SJCRH30 (cell line): ENCODE measurements at regions not wholly inside any gene's neighbourhood (a gene's known extent, or its start where the extent isn't known, plus 50 kb on each side); places are given as distances from the start of the nearest gene placed in this dataset.

ENCODE experiments used
- DNase-seq, 2 experiments: peaks; one replicate each; pipeline ENCODE4 v3.0.0-alpha.2; 2015 to 2020
- H3K27ac ChIP-seq: fragments of 250-450 bp; sonication (Bioruptor Pico); 2 replicates; pipeline ENCODE4 v1.5.1; 2020; ENCODE audit warnings: mild to moderate bottlenecking, moderate library complexity
- H3K27me3 ChIP-seq: fragments of 250-450 bp; sonication (Bioruptor Pico); 2 replicates; pipeline ENCODE4 v1.5.1; 2020; ENCODE audit warnings: mild to moderate bottlenecking, moderate library complexity
- H3K36me3 ChIP-seq: fragments of 250-450 bp; sonication (Bioruptor Pico); 2 replicates; pipeline ENCODE4 v1.5.1; 2020; ENCODE audit warnings: mild to moderate bottlenecking, moderate library complexity
- H3K4me1 ChIP-seq: fragments of 250-450 bp; sonication (Bioruptor Pico); 2 replicates; pipeline ENCODE4 v1.5.1; 2020; ENCODE audit warnings: mild to moderate bottlenecking, moderate library complexity
- H3K4me3 ChIP-seq: fragments of 250-450 bp; sonication (Bioruptor Pico); 2 replicates; pipeline ENCODE4 v1.5.1; 2020; ENCODE audit warnings: mild to moderate bottlenecking, moderate library complexity
- H3K9me3 ChIP-seq: fragments of 250-450 bp; sonication (Bioruptor Pico); replicated peaks from 2 replicates; pipeline ENCODE4 v1.5.1; 2020; ENCODE audit warnings: mild to moderate bottlenecking, moderate library complexity

DNA sequence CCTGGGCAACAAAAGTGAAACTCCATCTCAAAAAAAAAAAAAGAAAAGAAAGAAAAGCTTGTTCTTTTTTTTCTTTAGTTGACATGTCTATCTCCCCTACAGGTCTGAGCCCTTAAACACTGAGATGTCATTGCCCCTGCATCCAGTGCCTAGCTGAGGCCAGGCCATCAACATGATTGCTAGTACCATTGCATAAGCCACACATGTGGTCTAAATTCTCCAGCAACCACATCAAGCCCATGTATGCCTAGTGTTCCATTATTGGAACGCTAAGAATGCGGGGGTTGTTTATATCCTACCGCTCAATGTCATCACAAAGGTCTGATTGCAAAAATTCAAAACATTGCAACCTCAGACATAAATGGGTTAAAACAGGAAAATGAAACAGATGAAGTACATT, 62.7 kb downstream of the NPTX2 start:
- H3K9me3 ChIP-seq: no peaks in the 10 kb centered on the region
- DNase-seq: no peak
- no peak overlapping the region for H3K4me3 ChIP-seq
- no peaks in the 10 kb centered on the region for H3K27me3 ChIP-seq
- no peak overlapping the region for H3K27ac ChIP-seq
- no peaks in the 10 kb centered on the region for H3K4me1 ChIP-seq
- no peaks in the 10 kb centered on the region for H3K36me3 ChIP-seq

DNA sequence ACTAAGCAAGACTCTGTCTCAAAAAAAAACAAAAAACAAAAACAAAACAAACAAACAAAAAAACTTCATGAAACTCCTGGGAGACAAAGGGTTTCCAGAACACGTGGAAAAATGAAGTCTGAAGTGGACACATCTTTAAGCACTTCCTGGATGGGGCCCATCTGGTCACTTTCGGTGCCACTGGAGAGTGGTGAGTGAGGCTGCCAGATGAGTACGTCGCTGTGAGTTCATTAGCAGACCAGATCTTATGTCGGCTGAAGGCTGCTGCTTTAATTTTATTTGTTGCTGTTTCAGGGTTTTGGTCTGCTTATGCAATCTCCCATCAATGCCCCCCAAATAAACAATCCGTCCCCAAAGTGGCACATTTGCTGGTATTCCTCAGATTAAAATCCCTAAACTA, 64.4 kb downstream of the NPTX2 start:
- no peaks in the 10 kb centered on the region for H3K4me1 ChIP-seq
- DNase-seq: no peak
- no peaks in the 10 kb centered on the region for H3K27me3 ChIP-seq
- H3K36me3 ChIP-seq: no peaks in the 10 kb centered on the region
- H3K4me3 ChIP-seq: no peak overlapping the region
- no peak overlapping the region for H3K27ac ChIP-seq
- H3K9me3 ChIP-seq: no peaks in the 10 kb centered on the region

DNA sequence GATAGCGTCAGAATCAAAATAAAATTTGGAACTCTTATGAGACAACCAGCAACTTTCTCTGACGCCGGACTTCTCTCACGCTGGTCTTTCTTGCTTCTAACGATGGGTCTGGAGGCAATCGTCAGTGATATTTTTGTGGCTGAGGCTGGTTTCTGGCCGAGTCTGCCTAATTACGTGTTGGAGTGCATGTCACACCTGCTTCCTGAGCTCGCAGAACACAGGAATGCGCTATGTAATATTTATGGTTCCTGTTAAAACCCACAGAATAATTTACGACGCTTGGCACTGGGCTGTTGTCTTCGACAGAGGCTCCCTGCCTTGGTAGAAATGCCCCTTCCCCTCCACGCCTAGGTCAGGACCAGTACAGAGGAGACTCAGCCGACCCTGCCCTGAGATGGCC, 64.9 kb downstream of the NPTX2 start:
- no peaks in the 10 kb centered on the region for H3K27me3 ChIP-seq
- no peaks in the 10 kb centered on the region for H3K4me1 ChIP-seq
- no peak for DNase-seq
- no peaks in the 10 kb centered on the region for H3K36me3 ChIP-seq
- no peak overlapping the region for H3K4me3 ChIP-seq
- H3K9me3 ChIP-seq: no peaks in the 10 kb centered on the region
- no peak overlapping the region for H3K27ac ChIP-seq

DNA sequence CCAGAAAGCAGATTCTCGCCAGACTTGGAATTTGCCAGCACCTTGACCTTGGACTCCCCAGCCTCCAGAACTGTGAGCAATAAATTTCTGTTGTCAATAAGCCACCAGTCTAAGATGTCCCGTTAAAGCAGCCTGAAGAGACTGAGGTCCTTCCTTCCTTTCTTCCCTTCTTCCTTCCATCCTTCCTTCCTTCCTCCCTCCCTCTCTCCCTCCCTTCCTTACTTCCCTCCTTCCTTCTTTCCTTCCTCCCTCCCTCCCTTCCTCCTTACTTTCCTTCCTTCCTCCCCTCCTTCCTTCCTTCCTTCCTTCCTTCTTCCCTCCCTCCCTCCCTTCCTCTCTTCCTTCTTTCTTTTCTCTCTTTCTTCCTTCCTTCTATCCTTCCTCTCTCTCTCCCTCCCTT, 66.4 kb downstream of the NPTX2 start:
- no peaks in the 10 kb centered on the region for H3K4me1 ChIP-seq
- H3K27ac ChIP-seq: no peak overlapping the region
- no peak overlapping the region for H3K4me3 ChIP-seq
- H3K36me3 ChIP-seq: no peaks in the 10 kb centered on the region
- DNase-seq: no peak
- no peaks in the 10 kb centered on the region for H3K27me3 ChIP-seq
- H3K9me3 ChIP-seq: no peaks in the 10 kb centered on the region

DNA sequence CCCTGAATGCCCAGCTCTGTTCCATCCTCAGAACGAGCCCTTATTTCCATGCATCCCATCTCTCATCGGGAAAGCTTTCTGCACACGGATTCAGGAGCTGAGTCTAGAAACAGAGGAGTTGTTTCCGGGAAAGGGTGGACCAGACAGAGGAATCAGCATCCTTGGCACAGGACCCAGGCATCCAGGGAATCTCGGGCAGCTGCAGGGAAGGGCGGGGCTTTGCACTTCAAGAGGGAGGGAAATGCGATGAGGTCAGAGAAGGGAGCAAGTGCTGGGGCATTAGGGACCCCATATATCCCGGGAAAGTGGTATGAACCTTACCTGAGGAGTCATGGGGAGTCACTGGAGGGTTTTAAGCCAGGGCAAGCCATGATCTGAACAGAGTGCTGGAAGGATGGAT, 68.5 kb downstream of the NPTX2 start:
- no peak overlapping the region for H3K27ac ChIP-seq
- H3K4me3 ChIP-seq: no peak overlapping the region
- H3K27me3 ChIP-seq: no peaks in the 10 kb centered on the region
- H3K4me1 ChIP-seq: no peaks in the 10 kb centered on the region
- no peaks in the 10 kb centered on the region for H3K36me3 ChIP-seq
- DNase-seq: no peak
- no peaks in the 10 kb centered on the region for H3K9me3 ChIP-seq

DNA sequence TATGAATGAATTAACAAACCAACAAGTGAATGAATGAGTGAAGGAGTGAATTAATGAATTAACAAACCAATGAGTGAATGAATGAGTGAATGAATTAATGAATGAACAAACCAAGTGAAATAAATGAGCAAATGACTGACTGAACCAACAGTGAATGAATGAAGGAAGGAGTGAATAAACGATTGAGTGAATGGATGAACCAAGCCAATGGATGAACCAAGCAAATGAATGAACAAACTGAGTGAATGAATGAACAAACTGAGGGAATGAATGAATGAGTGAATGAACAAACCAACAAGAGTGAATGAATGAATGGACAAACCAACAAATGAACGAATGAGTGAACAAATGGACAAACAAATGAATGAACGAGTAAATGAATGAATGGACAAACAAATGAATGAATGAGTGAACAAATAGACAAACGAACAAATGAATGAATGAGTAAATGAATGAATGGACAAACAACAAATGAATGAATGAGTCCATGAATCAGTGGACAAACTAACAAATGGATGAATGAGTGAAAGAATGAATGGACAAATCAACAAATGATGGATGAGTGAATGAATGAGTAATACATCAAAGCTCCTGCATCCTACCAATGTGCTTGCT, 69.5 kb downstream of the NPTX2 start:
- no peaks in the 10 kb centered on the region for H3K36me3 ChIP-seq
- H3K27ac ChIP-seq: no peak overlapping the region
- no peak overlapping the region for H3K4me3 ChIP-seq
- H3K9me3 ChIP-seq: no peaks in the 10 kb centered on the region
- DNase-seq: no peak
- H3K27me3 ChIP-seq: no peaks in the 10 kb centered on the region
- no peaks in the 10 kb centered on the region for H3K4me1 ChIP-seq

DNA sequence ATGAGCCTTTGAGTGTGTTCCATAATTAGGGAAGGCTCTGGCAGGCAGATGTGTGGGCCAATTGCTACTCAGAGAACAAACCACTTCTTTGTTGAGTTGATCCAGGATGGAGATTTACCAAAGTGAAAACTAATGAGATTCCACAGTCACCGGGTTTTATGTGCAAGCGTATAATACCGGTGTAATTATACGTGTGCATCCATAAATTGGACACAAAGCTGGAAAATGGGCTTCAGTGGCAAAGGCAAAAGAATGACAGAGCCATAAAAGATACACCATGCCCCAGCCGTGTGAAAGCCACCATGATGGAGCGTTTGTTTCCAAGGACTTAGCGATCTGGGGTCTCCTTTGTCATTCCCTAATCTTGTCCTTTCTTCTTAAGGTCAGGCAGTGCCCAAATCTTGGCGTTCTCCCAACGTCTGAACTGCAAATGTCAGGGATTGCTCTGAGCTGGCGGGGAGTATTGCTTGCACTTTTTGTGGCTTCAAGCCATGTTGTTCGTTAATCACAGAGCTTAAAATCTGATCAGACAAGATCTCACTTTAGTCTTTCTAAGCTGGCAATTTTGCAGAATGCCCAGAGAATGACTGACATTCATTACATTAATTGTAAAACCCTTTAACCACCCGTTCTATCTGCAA, 70.1 kb downstream of the NPTX2 start:
- no peaks in the 10 kb centered on the region for H3K4me1 ChIP-seq
- H3K27ac ChIP-seq: no peak overlapping the region
- no peaks in the 10 kb centered on the region for H3K27me3 ChIP-seq
- H3K36me3 ChIP-seq: no peaks in the 10 kb centered on the region
- DNase-seq: peak in 1 of 2 experiments; percentile 14
- H3K4me3 ChIP-seq: no peak overlapping the region
- H3K9me3 ChIP-seq: no peaks in the 10 kb centered on the region

DNA sequence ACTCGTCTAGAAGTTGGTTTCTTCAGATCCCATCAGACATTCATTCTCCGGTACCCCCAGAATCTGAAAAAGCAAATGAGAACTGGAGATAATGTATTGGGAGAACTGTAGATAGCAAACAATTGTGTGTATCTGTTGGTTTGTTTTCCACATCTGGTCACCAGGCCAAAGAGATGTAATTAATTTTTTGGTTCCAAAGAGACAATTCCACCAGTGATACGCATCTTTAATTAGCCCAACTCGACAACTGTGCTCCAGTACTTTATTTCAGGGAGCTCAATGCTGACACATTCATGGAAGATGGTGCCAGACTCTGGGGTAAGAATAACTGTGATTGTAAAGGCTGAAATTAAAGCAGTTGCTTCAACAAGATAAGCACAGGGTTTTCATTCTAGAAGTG, 74.5 kb downstream of the NPTX2 start:
- no peaks in the 10 kb centered on the region for H3K27me3 ChIP-seq
- H3K4me1 ChIP-seq: no peaks in the 10 kb centered on the region
- H3K36me3 ChIP-seq: no peaks in the 10 kb centered on the region
- no peak for DNase-seq
- H3K4me3 ChIP-seq: no peak overlapping the region
- H3K27ac ChIP-seq: no peak overlapping the region
- no peaks in the 10 kb centered on the region for H3K9me3 ChIP-seq

DNA sequence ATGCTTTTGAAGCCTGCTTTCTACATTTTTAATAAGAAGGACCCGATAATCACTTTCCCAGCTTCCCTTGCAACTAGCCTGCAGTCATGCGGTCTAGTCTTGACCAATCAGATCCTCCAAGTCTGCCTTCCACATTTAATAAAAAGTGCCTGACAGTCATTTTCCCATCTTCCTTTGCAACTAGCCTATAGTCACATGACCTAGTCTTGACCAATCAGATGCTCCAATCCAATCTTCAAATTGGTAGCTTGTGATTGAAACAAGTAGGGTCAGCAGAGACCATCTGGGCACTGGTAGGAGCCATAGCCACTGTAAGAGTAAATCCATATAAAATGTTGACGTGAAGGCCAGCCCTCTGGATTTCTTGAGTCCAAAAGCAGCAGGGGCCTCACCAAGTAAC, 80.0 kb downstream of the NPTX2 start:
- Histone ChIP-seq H3K4me1 (no peaks in the 10 kb centered on the region), H3K4me3 (no peak overlapping the region), H3K27ac (no peak overlapping the region), H3K9me3 (no peaks in the 10 kb centered on the region), H3K27me3 (no peaks in the 10 kb centered on the region), H3K36me3 (no peaks in the 10 kb centered on the region)
- DNase-seq: no peak

DNA sequence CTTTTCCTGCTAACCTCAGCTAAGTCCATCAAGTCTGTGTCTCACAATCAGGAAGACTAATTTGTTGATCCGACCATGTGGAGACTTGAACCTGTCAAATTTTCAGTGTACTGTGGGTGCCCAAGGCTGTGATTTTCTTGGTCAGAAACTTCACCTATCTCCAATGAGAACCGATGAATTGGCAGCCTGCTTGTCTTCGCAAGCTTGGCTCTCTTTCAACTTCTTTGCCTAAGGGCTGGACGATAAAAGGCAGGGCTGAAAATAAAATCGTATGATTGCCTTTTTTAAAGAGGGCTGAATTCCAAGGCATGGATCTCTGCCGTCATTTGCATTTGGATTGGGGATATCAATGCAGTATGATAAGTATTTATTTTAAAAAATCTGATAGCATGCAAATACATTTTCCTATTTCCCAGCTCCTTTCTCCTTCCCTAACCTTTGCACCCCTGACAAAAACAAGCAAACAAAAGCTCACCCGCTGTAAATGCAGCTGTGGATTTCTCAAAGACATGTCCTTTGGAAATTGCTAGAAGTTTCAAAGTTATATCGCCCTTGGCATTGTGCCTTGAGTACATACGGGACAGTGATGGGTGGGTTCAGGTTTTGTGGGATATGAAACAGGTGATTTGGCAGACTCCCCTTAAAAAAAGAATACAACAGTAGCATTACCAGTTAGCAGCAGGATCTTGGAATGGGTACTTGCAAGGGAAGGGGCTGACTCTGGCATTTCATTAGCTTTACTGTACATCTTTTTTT, 80.6 kb downstream of the NPTX2 start:
- Histone ChIP-seq H3K27me3 (no peaks in the 10 kb centered on the region), H3K36me3 (no peaks in the 10 kb centered on the region), H3K4me3 (no peak overlapping the region), H3K4me1 (no peaks in the 10 kb centered on the region), H3K27ac (no peak overlapping the region), H3K9me3 (no peaks in the 10 kb centered on the region)
- DNase-seq: no peak

DNA sequence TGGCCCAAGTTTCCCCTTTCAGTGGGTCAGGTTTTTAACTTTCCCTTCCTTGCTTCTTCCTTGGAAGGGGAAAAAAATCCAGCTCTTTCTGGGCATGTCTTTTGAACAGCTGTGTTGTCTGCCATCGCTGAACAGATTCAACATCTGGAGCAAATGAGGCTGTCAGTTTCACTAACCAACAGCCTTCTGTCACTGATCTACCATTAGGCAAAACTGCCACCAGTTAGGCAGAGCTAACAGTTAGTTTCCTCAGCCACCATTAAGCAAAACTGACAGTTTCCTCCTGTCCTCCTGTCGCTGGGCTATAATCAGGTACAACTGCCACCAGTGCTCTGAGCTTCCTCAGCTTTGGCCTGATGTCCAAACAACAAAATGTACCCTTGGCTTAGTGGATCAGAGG, 81.9 kb downstream of the NPTX2 start:
- H3K36me3 ChIP-seq: no peaks in the 10 kb centered on the region

DNA sequence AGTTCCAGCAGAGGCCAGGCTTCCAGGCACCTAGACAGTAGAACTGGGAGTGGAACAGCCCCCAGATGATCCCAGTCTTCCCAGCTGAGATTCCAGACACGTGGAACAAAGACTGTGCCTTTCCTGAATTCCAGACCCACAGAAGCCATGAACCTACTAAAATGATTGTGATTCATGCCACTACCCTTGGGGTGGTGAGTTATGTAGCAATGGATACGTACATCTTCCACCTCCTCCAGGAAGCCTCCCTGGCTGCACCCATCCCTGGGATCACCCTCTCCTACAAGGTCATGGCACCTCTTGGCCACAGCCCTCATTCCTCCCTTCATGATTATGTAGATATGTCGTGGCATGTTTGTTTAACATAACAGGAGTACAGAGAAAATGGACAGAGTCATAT, 83.4 kb downstream of the NPTX2 start:
- Histone ChIP-seq H3K4me3 (no peak overlapping the region), H3K9me3 (no peaks in the 10 kb centered on the region), H3K27ac (no peak overlapping the region), H3K27me3 (no peaks in the 10 kb centered on the region), H3K36me3 (no peaks in the 10 kb centered on the region), H3K4me1 (no peaks in the 10 kb centered on the region)
- DNase-seq: no peak

More for the DNA sequence above, 81.9 kb downstream of the NPTX2 start:
- H3K4me3 ChIP-seq: no peak overlapping the region
- H3K9me3 ChIP-seq: no peaks in the 10 kb centered on the region
- DNase-seq: no peak
- H3K27ac ChIP-seq: no peak overlapping the region
- H3K4me1 ChIP-seq: no peaks in the 10 kb centered on the region
- H3K27me3 ChIP-seq: no peaks in the 10 kb centered on the region

DNA sequence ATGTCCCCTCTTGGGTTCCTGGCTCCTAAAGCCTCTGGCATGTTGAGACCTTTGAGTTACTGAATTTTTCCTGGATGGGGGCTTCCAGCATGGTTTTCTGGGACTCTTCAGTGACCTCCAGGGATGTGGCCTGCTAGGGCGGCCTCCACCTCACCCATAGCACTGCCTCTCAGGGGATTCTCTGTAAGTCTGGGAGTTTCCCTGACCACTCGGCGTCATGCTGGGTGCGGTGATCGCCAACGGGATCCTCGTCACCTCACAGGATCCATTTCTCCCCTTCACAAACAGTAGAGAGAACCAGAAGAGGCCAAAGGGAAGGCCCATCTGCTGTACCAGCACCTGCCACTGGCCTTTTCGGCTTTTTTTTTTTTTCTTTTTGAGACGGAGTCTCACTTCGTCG, 84.3 kb downstream of the NPTX2 start:
- no peak overlapping the region for H3K27ac ChIP-seq

DNA sequence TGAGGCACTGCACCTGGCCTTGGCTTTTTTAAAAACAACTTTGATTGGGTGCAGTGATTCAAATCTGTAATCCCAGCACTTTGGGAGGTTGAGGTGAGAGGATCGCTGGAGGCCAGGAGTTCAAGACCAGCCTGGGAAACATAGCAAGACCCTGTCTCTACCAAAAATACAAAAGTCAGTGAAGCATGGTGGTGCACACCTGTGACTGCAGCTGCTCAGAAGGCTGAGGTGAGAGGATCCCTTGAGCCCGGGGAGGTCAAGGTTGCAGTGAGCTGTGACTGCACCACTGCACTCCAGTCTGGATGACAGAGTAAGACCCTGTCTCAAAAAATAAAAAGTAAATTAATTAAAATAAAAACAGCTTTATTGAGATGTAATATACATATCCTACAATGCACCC, 84.9 kb downstream of the NPTX2 start:
- H3K27me3 ChIP-seq: no peaks in the 10 kb centered on the region
- H3K9me3 ChIP-seq: no peaks in the 10 kb centered on the region
- no peak overlapping the region for H3K27ac ChIP-seq
- no peak overlapping the region for H3K4me3 ChIP-seq
- DNase-seq: no peak
- H3K36me3 ChIP-seq: no peaks in the 10 kb centered on the region
- H3K4me1 ChIP-seq: no peaks in the 10 kb centered on the region

More for the DNA sequence above, 84.3 kb downstream of the NPTX2 start:
- H3K4me1 ChIP-seq: no peaks in the 10 kb centered on the region
- H3K36me3 ChIP-seq: no peaks in the 10 kb centered on the region
- no peaks in the 10 kb centered on the region for H3K9me3 ChIP-seq
- H3K4me3 ChIP-seq: no peak overlapping the region
- DNase-seq: no peak
- H3K27me3 ChIP-seq: no peaks in the 10 kb centered on the region

DNA sequence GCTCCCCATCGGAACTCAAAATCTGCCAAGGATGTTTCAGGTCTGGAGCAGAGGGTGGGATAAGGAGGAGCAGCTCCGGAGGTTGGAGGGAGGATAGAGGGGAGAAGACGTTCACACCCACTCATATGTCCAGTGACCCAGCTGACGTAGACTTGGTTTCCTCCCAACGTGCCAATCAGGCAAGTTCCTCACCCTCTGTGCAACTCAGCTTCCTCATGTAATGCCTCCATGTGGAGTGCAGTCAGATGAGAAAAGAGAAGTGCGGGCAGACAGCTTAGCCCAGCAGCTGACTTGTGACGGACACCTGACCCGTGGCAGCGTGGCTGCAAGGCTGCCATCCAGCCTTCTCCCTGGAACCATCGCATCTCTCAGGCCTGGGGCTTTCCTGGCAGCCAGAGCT, 86.8 kb downstream of the NPTX2 start:
- Histone ChIP-seq H3K9me3 (no peaks in the 10 kb centered on the region), H3K27ac (no peak overlapping the region), H3K36me3 (no peaks in the 10 kb centered on the region), H3K4me3 (no peak overlapping the region), H3K4me1 (no peaks in the 10 kb centered on the region), H3K27me3 (no peaks in the 10 kb centered on the region)
- no peak for DNase-seq

DNA sequence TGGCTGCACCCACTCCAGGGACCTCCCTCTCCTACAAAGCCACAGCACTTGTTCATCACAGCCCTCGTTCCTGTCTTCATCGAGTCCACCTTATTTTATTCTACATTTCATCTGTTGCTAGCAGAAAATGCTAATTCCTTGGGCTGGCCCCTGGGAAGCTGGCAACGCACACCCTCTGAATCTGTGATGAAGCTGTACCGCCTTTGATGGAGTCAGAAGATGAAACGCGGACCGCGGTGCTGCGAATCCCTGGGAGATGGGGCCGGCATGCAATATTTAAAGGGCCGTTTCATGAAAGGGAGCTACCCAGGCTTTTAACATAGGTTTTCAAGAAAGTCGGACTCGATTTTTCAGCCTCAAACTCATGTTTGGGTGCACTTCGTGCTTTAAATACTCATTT, 88.5 kb downstream of the NPTX2 start:
- Histone ChIP-seq H3K4me1 (no peaks in the 10 kb centered on the region), H3K27ac (no peak overlapping the region), H3K27me3 (no peaks in the 10 kb centered on the region), H3K9me3 (no peaks in the 10 kb centered on the region), H3K4me3 (no peak overlapping the region), H3K36me3 (no peaks in the 10 kb centered on the region)
- DNase-seq: no peak
